Neutrophil (primary cell): ENCODE measurements at regions not wholly inside any gene's neighbourhood (a gene's known extent, or its start where the extent isn't known, plus 50 kb on each side); places are given as distances from the start of the nearest gene placed in this dataset.

Source experiments
- H3K27ac ChIP-seq: fragments of 200-600 bp; sonication (generic); 2 replicates; pipeline ENCODE4 v1.5.1; 2016; ENCODE audit warnings: mild to moderate bottlenecking, moderate library complexity
- H3K27me3 ChIP-seq: fragments of 200-600 bp; sonication (generic); 2 replicates; pipeline ENCODE4 v1.6.0; 2016; ENCODE audit warnings: mild to moderate bottlenecking
- H3K36me3 ChIP-seq: fragments of 200-600 bp; sonication (generic); 2 replicates; pipeline ENCODE4 v1.5.1; 2017
- H3K4me1 ChIP-seq, 2 experiments: fragments of 200-600 bp in 1 of 2; sonication (generic) in 1 of 2; 1 replicate in 1 of 2; 2 replicates in 1 of 2; pipeline versions ENCODE4 v1.5.1 to v1.6.1; 2013 to 2016; ENCODE audit warnings: low read depth in 1 of 2, low read length in 1 of 2, mild to moderate bottlenecking in 1 of 2, moderate library complexity in 1 of 2; ENCODE audit not compliant: control insufficient read depth in 1 of 2, insufficient read depth in 1 of 2
- H3K4me3 ChIP-seq, 2 experiments: fragments of 200-600 bp in 1 of 2; sonication (generic) in 1 of 2; 1 replicate in 1 of 2; 2 replicates in 1 of 2; pipeline ENCODE4 v1.5.1; 2013 to 2016; ENCODE audit warnings: low read depth in 1 of 2, low read length in 1 of 2, mild to moderate bottlenecking in 1 of 2, moderate library complexity in 1 of 2
- H3K9me3 ChIP-seq: fragments of 200-600 bp; sonication (generic); 2 replicates; pipeline ENCODE4 v1.5.1; 2016
- TF ChIP-seq, protein P1 (sequence below): fragments of 200-600 bp; sonication (generic); IDR thresholded peaks from 2 replicates; pipeline ENCODE4 v1.5.1; 2016; ENCODE audit warnings: antibody characterized with exemption

DNA sequence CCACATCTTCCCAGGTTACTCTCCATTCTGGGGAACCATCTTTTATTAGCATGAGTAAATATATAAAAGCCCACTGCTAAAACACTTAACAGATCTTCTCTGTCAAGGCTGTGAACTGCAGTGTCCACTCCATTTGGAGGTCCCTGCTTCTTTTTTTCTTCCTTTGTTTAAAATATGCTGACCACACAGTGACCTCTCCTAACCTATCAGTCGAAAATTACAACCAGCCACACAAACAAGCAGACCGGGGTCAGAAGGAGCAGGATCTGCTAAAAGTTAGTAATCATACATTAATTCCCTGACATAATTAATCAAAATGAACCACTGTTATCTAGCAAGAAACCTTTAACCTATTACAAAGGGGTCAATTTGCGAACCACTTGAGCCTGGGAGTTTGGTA, 427.9 kb upstream of the NR2F2 start:
- H3K9me3 ChIP-seq: no peaks in the 10 kb centered on the region
- TF ChIP-seq, protein P1, sequence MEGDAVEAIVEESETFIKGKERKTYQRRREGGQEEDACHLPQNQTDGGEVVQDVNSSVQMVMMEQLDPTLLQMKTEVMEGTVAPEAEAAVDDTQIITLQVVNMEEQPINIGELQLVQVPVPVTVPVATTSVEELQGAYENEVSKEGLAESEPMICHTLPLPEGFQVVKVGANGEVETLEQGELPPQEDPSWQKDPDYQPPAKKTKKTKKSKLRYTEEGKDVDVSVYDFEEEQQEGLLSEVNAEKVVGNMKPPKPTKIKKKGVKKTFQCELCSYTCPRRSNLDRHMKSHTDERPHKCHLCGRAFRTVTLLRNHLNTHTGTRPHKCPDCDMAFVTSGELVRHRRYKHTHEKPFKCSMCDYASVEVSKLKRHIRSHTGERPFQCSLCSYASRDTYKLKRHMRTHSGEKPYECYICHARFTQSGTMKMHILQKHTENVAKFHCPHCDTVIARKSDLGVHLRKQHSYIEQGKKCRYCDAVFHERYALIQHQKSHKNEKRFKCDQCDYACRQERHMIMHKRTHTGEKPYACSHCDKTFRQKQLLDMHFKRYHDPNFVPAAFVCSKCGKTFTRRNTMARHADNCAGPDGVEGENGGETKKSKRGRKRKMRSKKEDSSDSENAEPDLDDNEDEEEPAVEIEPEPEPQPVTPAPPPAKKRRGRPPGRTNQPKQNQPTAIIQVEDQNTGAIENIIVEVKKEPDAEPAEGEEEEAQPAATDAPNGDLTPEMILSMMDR: no peak
- no peak overlapping the region for H3K4me3 ChIP-seq
- no peak overlapping the region for H3K27ac ChIP-seq
- H3K36me3 ChIP-seq: no peaks in the 10 kb centered on the region
- H3K4me1 ChIP-seq: no peaks in the 10 kb centered on the region
- H3K27me3 ChIP-seq: no peaks in the 10 kb centered on the region

DNA sequence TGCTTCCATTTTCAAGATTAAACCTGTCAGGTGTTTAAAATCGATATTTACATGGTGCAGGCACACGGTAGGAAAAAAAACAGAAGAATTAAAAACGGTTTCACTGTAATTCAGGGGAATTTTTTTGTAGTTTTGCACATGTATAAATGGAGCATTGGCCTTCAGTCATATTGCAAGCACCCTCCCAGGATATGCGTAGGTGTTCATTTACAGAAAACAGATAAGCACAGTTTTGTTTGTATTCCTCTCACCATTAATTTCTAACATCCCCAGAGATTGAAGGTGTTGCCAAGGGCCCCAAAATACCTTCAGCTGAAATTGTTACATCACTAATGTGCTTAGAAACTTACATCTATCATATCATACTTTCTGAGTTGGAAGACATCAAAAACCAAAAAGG, 427.1 kb upstream of the NR2F2 start:
- Histone ChIP-seq H3K4me1 (no peaks in the 10 kb centered on the region), H3K27me3 (no peaks in the 10 kb centered on the region), H3K36me3 (no peaks in the 10 kb centered on the region), H3K27ac (no peak overlapping the region), H3K9me3 (no peaks in the 10 kb centered on the region), H3K4me3 (no peak overlapping the region)
- TF ChIP-seq, protein P1: no peak

DNA sequence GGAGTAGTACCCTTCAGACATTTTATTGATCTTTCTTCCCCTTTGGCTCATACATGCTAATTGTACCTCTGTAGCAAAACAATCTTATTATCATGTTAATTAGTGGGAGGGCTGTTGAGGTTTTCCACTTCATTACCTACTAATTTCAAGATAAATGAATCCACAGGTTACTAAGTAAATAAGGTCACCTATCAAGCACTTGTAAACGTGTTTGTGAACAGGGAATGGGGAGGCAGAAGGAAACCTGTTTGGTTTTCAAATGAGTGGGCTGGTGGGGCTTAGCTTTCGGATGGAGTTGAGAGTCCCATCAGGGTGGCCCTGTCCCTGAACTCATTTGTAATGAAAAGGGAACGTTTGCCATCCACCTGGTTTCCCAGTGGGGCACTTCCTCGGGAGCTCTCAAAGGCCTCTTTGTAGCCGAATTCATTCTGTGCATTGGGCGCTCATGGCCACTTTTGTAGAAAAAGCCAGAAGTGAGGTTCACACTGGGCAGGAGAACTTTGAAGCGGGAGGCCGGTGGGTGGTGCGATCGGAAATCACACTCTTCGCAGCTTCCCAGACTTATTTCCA, 419.8 kb upstream of the NR2F2 start:
- no peak overlapping the region for H3K27ac ChIP-seq
- H3K4me3 ChIP-seq: no peak overlapping the region
- H3K36me3 ChIP-seq: no peaks in the 10 kb centered on the region
- TF ChIP-seq, protein P1: no peak
- no peaks in the 10 kb centered on the region for H3K9me3 ChIP-seq
- no peaks in the 10 kb centered on the region for H3K4me1 ChIP-seq
- H3K27me3 ChIP-seq: no peaks in the 10 kb centered on the region

DNA sequence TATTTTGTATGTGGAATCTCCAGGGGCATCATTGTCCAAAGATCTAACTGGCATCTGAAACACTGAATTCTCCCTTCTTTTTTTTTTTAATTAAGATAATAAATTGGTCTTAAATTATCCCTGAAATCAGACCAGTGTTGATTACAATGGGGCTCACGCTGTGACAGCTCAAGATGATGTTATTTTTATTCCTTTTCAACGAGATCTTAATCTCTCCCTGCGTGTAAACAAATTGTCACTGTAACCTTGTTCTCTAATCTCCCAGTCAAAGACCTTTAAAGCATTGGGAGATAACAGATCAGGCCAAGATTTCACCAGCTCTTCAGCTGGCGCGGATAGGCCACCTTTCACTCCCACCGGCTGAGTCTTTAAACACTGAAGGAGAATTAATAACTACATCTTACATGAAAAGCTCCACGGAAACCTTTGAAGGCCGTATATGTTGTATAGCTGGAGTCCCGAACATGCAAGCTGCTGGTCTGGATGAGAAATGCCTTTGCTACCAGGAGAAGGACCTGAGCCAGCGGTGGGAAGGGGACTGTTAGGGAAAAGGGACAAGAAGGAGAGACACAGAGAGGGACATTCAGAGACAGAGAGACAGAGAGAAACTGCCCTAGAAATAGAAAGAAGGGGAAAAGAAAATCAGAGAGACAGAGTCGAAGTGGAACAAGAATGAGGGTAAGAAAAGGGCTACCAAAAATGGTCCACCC, 418.8 kb upstream of the NR2F2 start:
- H3K27ac ChIP-seq: no peak overlapping the region
- no peaks in the 10 kb centered on the region for H3K27me3 ChIP-seq
- H3K4me1 ChIP-seq: no peaks in the 10 kb centered on the region
- TF ChIP-seq, protein P1: no peak
- no peaks in the 10 kb centered on the region for H3K36me3 ChIP-seq
- no peak overlapping the region for H3K4me3 ChIP-seq
- no peaks in the 10 kb centered on the region for H3K9me3 ChIP-seq

DNA sequence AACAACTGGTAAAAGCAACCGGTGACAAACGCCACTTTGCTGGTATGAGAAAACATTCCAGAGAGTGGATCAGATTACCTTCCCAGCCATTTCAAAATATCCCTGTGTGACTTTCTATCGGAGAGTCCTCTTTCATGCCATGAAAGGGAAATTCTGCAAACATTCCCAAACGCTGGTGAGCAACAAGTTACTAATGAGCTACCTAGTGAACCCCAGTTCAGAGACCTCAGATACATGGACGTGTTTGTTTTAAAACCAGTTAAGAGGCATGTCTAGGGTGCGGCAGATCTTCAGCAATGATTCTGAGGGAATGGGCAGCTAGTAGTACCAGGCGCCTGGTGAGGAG, 418.2 kb upstream of the NR2F2 start:
- TF ChIP-seq, protein P1: no peak
- H3K27ac ChIP-seq: no peak overlapping the region
- H3K36me3 ChIP-seq: no peaks in the 10 kb centered on the region
- H3K4me1 ChIP-seq: no peaks in the 10 kb centered on the region
- no peaks in the 10 kb centered on the region for H3K27me3 ChIP-seq
- H3K4me3 ChIP-seq: no peak overlapping the region
- H3K9me3 ChIP-seq: no peaks in the 10 kb centered on the region
